ENCODE measurements at regions not wholly inside any gene's neighbourhood (a gene's known extent, or its start where the extent isn't known, plus 50 kb on each side); places are given as distances from the start of the nearest gene placed in this dataset.

DNA sequence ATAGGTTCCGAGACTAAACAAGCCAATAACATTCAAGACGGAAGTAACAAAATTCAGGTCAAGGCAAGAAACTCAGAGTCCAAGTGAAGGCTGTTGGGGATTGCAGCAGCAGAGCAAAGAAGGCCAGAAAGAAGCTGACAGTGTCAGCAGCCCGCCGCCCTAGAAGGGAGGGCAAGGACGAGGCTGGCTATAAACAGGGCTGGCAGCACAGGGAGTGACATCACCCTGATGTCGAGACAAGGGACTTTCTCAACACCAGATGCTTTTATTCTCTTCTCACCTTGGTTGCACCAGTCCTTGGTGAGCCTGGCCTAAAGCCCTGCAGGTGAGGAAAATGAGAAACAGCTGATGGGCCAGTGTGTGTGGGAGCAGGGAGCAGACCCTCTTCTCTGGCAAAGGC is 687.7 kb upstream of the NRP1 start:
- FAIRE-seq (no peak), DNase-seq (ENCODE audit: low read depth) (no peak)
- Histone ChIP-seq H3K36me3 (ENCODE audit: control insufficient read depth, insufficient read depth, low read length) (no peaks in the 10 kb centered on the region), H3K4me3 (ENCODE audit: low read depth, low read length) (no peak overlapping the region), H3K27me3 (ENCODE audit: control insufficient read depth, insufficient read depth, low read length) (no peaks in the 10 kb centered on the region)
- TF ChIP-seq, protein P1, sequence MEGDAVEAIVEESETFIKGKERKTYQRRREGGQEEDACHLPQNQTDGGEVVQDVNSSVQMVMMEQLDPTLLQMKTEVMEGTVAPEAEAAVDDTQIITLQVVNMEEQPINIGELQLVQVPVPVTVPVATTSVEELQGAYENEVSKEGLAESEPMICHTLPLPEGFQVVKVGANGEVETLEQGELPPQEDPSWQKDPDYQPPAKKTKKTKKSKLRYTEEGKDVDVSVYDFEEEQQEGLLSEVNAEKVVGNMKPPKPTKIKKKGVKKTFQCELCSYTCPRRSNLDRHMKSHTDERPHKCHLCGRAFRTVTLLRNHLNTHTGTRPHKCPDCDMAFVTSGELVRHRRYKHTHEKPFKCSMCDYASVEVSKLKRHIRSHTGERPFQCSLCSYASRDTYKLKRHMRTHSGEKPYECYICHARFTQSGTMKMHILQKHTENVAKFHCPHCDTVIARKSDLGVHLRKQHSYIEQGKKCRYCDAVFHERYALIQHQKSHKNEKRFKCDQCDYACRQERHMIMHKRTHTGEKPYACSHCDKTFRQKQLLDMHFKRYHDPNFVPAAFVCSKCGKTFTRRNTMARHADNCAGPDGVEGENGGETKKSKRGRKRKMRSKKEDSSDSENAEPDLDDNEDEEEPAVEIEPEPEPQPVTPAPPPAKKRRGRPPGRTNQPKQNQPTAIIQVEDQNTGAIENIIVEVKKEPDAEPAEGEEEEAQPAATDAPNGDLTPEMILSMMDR (IDR thresholded peaks at IDR 0.05; ENCODE audit: insufficient read depth, low read length, severe bottlenecking): no peak

DNA sequence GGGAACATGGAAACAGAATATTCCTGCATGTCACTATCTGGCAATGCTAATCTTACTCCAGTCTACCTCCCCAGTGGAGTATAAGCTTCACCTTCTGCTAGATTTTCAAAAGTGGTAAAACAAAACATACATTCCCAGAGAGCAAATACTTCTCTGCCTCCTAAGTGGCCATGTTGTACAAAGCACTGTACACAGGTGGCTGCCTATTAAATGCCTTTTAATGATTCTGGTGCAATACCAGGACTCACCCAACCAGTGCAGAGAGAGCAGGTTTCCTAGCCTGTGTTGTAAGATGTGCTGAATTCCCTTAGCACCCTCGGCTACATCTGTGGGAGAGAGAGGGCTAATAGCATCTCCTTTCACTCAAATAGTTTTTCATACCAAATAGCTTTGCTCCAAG is 684.3 kb upstream of the NRP1 start:
- TF ChIP-seq, protein P1 (IDR thresholded peaks at IDR 0.05; ENCODE audit: insufficient read depth, low read length, severe bottlenecking): no peak
- DNase-seq (ENCODE audit: low read depth) (no peak), FAIRE-seq (no peak)
- Histone ChIP-seq H3K4me3 (ENCODE audit: low read depth, low read length) (no peak overlapping the region), H3K36me3 (ENCODE audit: control insufficient read depth, insufficient read depth, low read length) (no peaks in the 10 kb centered on the region), H3K27me3 (ENCODE audit: control insufficient read depth, insufficient read depth, low read length) (no peaks in the 10 kb centered on the region)

DNA sequence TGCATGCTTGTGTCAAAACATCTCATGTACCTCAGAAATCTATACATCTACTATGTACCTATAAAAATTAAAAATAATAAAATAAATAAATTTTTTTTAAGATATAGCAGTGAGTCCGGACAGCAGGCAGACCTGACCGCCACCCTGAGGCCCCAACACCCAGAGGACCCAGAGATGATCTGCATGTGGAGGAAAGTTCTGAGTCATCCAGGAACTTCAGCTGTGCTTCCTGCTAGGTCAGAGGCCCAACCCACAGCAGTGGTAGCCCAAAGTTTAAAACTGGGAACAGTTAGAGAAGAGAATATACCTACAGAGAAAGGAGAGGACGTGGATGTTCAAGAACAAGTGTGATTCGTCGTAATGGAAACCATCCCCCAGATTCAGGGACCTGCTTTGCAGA is 683.7 kb upstream of the NRP1 start:
- no peak overlapping the region for H3K4me3 ChIP-seq (ENCODE audit: low read depth, low read length)
- TF ChIP-seq, protein P1 (IDR thresholded peaks at IDR 0.05; ENCODE audit: insufficient read depth, low read length, severe bottlenecking): no peak
- no peaks in the 10 kb centered on the region for H3K36me3 ChIP-seq (ENCODE audit: control insufficient read depth, insufficient read depth, low read length)
- H3K27me3 ChIP-seq (ENCODE audit: control insufficient read depth, insufficient read depth, low read length): no peaks in the 10 kb centered on the region
- FAIRE-seq (no peak), DNase-seq (ENCODE audit: low read depth) (peak; percentile 45)

DNA sequence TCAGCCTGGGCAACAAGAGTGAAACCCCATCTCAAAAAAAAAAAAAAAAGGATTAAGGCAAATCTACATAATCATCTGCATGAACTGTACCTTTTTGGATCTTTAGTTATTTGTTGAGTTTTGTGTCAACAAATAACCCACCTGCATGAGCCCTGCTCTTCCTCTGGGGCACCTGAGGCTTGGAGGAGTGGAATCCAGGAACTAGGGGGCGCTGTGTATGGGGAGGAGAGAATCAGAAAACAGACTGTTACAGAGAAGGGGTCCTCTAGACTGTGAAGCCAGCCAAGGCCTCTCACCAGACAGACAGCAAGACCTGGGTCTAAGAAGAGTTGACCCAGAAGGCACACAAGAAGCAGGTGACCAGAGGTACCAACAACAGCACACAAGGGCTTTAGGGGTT is 682.8 kb upstream of the NRP1 start:
- FAIRE-seq (no peak), DNase-seq (ENCODE audit: low read depth) (no peak)
- Histone ChIP-seq H3K27me3 (ENCODE audit: control insufficient read depth, insufficient read depth, low read length) (no peaks in the 10 kb centered on the region), H3K4me3 (ENCODE audit: low read depth, low read length) (no peak overlapping the region), H3K36me3 (ENCODE audit: control insufficient read depth, insufficient read depth, low read length) (no peaks in the 10 kb centered on the region)
- TF ChIP-seq, protein P1 (IDR thresholded peaks at IDR 0.05; ENCODE audit: insufficient read depth, low read length, severe bottlenecking): no peak

DNA sequence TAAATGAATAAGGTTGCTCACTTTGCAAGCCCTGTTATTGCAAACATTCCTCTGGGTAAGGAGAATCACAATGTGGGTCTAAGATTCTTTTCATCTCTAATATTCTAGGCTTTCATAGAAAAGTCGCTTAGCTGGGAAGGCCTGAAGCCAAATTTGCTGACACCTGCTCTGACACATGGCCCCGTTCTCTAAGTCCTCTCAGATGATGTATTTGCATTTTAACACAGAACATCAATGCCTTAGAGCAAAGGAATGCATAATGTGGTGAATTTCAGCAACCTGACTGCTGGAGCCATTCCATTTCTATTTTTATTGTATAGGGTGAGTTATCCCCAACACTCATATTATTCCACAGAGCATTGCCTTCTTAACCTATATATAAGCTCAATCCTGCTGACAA is 682.1 kb upstream of the NRP1 start:
- H3K36me3 ChIP-seq (ENCODE audit: control insufficient read depth, insufficient read depth, low read length): no peaks in the 10 kb centered on the region
- TF ChIP-seq, protein P1 (IDR thresholded peaks at IDR 0.05; ENCODE audit: insufficient read depth, low read length, severe bottlenecking): no peak
- no peak overlapping the region for H3K4me3 ChIP-seq (ENCODE audit: low read depth, low read length)
- no peak for DNase-seq (ENCODE audit: low read depth)
- no peak for FAIRE-seq
- no peaks in the 10 kb centered on the region for H3K27me3 ChIP-seq (ENCODE audit: control insufficient read depth, insufficient read depth, low read length)

DNA sequence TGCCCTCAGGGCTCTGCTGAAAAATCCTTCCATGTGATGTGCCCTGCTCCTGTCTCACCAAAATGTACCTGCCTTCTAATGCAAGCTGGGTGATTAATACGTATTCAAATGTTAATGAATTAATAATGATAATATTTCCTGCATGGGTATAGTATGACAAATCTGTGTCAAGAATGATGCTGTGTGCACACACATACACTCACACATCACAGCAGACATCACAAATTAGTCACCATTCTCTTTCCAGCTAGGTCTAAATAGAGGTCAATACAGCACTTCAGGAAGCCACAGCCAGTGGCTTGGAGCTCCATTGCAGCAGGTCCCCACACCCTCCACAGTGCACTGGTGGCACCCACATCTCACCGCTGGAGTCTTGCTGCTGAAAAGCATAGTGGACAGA is 681.2 kb upstream of the NRP1 start:
- H3K36me3 ChIP-seq (ENCODE audit: control insufficient read depth, insufficient read depth, low read length): no peaks in the 10 kb centered on the region
- no peak overlapping the region for H3K4me3 ChIP-seq (ENCODE audit: low read depth, low read length)
- H3K27me3 ChIP-seq (ENCODE audit: control insufficient read depth, insufficient read depth, low read length): no peaks in the 10 kb centered on the region
- DNase-seq (ENCODE audit: low read depth) (peak; percentile 87), FAIRE-seq (no peak)
- TF ChIP-seq, protein P1 (IDR thresholded peaks at IDR 0.05; ENCODE audit: insufficient read depth, low read length, severe bottlenecking): no peak
